Effector memory CD8-positive, alpha-beta T cell (primary cell): ENCODE measurements at regions not wholly inside any gene's neighbourhood (a gene's known extent, or its start where the extent isn't known, plus 50 kb on each side); places are given as distances from the start of the nearest gene placed in this dataset.

Experiments used
- ATAC-seq: fragments of 150-1000 bp; cut with Tn5 transposase; replicated peaks from 2 replicates; pipeline ENCODE4 v1.10.0; 2021; ENCODE audit warnings: mild to moderate bottlenecking, moderate library complexity
- DNase-seq, 3 experiments: peaks; one replicate each; pipeline ENCODE4 v3.0.0; 2021
- H3K27ac Mint-ChIP-seq, 2 donors: one replicate each; pipeline ENCODE4 v1.8.0; 2022; ENCODE audit warnings: mild to moderate bottlenecking in 2 of 2, mixed read lengths in 2 of 2, moderate library complexity in 2 of 2
- H3K27me3 Mint-ChIP-seq, 2 donors: one replicate each; pipeline ENCODE4 v1.8.0; 2022; ENCODE audit warnings: mixed read lengths in 2 of 2
- H3K36me3 Mint-ChIP-seq: one replicate; pipeline ENCODE4 v1.8.0; 2022; ENCODE audit warnings: mild to moderate bottlenecking, moderate library complexity, mixed read lengths; ENCODE audit not compliant: insufficient read depth
- H3K4me1 Mint-ChIP-seq, 2 donors: one replicate each; pipeline ENCODE4 v1.8.0; 2022; ENCODE audit warnings: low read depth in 2 of 2, mixed read lengths in 2 of 2
- H3K4me3 Mint-ChIP-seq, 2 donors: one replicate each; pipeline ENCODE4 v1.8.0; 2022; ENCODE audit warnings: mild to moderate bottlenecking in 2 of 2, mixed read lengths in 2 of 2, moderate library complexity in 2 of 2
- H3K9me3 Mint-ChIP-seq, 2 donors: one replicate each; pipeline ENCODE4 v1.8.0; 2022; ENCODE audit warnings: mixed read lengths in 2 of 2

DNA sequence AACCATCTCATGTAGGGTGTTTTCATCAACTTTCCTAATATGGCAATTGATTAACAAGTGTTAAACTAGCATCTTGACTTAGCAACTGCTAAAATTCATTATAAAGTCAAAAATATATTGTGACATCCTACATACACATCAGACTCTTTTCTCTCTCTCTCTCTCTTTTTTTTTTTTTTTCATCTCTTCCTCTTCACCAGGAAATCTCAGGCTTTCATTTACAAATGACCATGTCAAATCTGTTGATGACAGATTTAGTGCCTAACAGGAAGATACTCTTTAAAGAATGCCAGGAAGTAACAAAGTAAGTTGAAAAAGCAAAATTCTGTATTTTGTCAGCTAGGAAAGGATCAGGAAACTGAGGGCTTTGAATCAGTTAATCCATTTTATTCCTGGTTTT is 365.5 kb downstream of the PCDH7 start:
- Mint-ChIP-seq H3K36me3 (no peaks in the 10 kb centered on the region), H3K4me1 (no peaks in the 10 kb centered on the region), H3K9me3 (peaks cover 7 to 12% of the 10 kb centered on the region in 2 donors), H3K27ac (no peak overlapping the region), H3K4me3 (no peak overlapping the region), H3K27me3 (no peaks in the 10 kb centered on the region)
- DNase-seq (no peak), ATAC-seq (no peak)

DNA sequence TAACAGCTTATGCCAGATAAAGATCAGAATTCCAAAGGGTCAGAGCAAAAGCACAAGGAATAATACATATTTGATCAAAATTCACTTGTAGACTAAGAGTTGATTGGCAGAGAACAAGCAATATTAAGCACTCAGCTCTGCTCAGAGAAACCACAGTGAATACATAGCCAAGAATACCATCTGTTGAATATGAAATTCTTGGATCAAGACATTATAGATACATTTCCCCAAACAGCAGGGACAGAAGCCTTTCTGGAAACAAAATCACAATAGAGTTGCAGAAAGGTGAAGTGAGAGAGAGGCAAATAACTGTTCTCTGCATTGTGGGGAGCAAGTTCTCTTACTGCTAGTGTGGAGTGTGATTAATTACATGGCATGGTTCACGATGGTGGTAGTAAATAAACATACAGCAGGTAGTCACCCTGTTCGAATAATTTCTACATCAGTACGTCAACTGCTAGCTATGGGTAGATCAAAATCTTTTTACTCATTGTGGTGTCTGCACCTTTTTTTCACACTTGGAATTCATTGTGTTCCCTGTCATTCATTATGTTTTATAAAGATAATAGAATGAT is 366.7 kb downstream of the PCDH7 start:
- Mint-ChIP-seq H3K4me1 (no peaks in the 10 kb centered on the region), H3K27ac (no peak overlapping the region), H3K4me3 (no peak overlapping the region), H3K27me3 (no peaks in the 10 kb centered on the region), H3K36me3 (no peaks in the 10 kb centered on the region), H3K9me3 (peaks cover 7 to 12% of the 10 kb centered on the region in 2 donors)
- ATAC-seq (no peak), DNase-seq (no peak)

DNA sequence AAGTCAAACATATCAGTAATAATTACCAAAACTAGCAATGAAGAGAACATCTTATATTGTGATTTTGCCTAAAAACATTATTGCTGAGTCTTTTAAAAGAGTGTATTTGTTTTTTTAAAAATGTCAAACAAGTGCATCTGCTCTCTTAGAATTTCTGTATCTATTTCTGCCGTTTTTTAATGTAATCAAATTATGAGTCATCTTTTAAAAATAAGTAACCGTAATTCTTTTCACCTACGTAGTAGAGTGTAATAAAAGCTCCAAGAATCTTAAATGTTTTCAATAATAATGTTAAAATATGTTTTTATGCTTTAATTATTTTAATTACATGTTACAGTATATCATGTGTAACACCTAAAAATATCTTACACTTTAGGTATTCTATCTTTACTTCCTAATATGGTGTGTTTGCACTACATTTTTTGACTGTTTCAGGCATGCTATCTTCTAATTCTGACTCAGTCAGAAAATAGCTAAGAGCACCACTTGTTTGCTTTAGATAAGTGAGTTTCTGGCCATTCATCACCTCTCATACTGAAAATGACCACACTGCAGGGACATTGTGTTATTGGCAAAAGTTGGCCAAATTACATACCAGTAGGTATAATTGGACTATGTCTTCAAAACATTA is 368.5 kb downstream of the PCDH7 start:
- DNase-seq: no peak
- Mint-ChIP-seq H3K9me3 (peaks cover 8 to 19% of the 10 kb centered on the region in 2 donors), H3K4me1 (no peaks in the 10 kb centered on the region), H3K36me3 (no peaks in the 10 kb centered on the region), H3K4me3 (no peak overlapping the region), H3K27me3 (no peaks in the 10 kb centered on the region), H3K27ac (no peak overlapping the region)
- ATAC-seq: no peak

DNA sequence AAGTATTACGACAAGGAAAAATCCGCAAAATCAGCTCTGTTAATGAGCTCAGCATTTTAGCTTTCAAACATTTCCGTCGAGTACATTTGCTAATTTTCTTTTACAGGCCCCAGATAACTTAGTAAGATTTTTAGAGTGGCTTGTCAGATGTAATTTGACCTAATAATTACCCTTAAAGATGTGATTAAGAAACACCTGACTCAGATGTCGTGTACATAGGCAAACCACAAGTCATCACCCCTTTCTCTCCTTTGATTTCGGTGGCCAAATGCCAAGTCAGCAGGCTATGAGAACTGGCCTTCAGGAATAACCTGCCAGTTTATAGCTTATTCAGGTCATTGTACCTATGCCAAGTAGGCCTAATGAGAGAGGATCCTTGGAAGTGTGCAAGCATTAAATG is 369.6 kb downstream of the PCDH7 start:
- Mint-ChIP-seq H3K9me3 (peaks cover 7 to 10% of the 10 kb centered on the region in 2 donors), H3K4me3 (no peak overlapping the region), H3K27ac (no peak overlapping the region), H3K4me1 (no peaks in the 10 kb centered on the region), H3K36me3 (no peaks in the 10 kb centered on the region), H3K27me3 (no peaks in the 10 kb centered on the region)
- DNase-seq (no peak), ATAC-seq (no peak)

DNA sequence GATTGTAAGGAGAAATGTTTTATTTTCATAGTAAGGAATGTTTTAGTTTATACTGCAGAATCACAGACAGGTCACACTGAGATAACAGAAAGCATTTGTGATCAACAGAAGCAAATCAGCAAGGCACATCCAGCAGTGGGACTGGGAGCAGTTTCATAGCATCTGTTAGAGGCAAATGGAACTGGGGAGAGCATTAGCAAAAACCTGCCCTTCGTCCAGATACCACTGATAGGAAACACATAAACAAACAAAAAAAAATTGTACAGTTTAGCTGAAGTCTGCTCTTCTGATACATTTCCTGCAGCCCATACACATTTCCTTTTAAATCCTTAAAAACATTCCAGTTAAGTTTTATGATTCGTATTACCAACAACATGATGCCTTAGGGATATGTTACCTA is 374.3 kb downstream of the PCDH7 start:
- no peaks in the 10 kb centered on the region for H3K36me3 Mint-ChIP-seq
- peaks cover 6 to 7% of the 10 kb centered on the region in 2 donors for H3K9me3 Mint-ChIP-seq
- H3K4me1 Mint-ChIP-seq: no peaks in the 10 kb centered on the region
- ATAC-seq: no peak
- H3K4me3 Mint-ChIP-seq: no peak overlapping the region
- no peak overlapping the region for H3K27ac Mint-ChIP-seq
- H3K27me3 Mint-ChIP-seq: no peaks in the 10 kb centered on the region
- no peak for DNase-seq

DNA sequence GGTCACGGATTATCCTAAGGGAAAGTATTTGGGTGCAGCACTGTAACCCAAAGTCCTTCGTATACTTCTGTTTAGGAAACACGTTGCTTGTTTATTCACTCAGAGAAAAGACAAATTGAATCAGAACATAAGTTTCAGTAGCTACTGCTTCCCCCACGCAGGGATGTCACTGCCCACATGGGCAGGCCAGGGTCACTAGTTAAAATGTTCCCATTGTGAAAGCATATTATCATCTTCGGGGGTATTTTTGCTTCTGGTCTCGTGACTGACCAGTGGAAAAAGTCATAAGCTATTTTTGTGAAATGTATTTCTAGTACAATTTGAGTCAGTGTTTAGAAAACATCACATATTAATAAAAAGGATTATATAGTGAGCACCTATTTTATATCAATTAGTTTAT is 377.8 kb downstream of the PCDH7 start:
- DNase-seq (no peak), ATAC-seq (no peak)
- Mint-ChIP-seq H3K4me3 (no peak overlapping the region), H3K4me1 (no peaks in the 10 kb centered on the region), H3K9me3 (peaks cover under 1 to 4% of the 10 kb centered on the region in 2 donors), H3K27ac (no peak overlapping the region), H3K36me3 (no peaks in the 10 kb centered on the region), H3K27me3 (no peaks in the 10 kb centered on the region)

DNA sequence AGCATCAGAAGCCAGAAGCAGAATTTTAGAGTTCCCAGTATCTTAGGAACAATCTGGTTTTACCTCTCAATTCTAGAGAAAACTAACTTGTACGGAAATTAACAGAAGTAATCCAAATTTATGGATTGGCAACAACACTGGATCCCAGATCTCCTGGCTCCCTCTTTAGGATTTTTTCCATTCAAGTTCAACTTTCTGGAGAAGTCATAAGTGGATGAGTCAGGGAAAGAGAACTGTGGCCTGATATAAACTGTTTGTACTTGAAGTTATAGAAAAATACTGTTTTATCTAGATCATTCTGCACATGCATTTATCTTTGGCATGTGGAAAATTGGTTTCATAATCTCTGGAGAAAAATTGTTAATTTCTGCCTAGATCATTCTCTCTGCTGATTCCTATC is 380.4 kb downstream of the PCDH7 start:
- no peak for ATAC-seq
- Mint-ChIP-seq H3K27ac (no peak overlapping the region), H3K27me3 (no peaks in the 10 kb centered on the region), H3K36me3 (no peaks in the 10 kb centered on the region), H3K4me1 (no peaks in the 10 kb centered on the region), H3K4me3 (no peak overlapping the region), H3K9me3 (peaks cover 9 to 11% of the 10 kb centered on the region in 2 donors)
- DNase-seq: no peak

DNA sequence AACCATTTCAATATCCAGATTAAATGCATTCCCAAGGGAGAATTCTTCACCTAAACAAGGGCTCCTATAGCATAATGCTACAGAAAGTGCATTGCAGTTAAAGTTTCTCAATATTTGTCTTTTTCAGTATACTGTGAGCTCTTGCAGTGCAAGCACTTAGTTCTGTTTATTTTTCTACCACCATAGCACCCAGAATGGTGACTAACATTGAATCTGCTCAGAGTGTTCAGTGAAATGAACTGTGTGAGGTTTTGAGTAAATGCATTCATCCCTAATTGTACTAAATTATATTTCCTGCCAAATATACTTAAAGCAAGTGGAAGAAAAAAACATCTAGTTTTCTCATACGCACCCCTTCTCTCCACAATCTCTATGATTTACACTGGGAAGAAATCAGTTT is 383.9 kb downstream of the PCDH7 start:
- H3K9me3 Mint-ChIP-seq: peaks cover 10 to 11% of the 10 kb centered on the region in 2 donors
- no peaks in the 10 kb centered on the region for H3K36me3 Mint-ChIP-seq
- DNase-seq: no peak
- no peaks in the 10 kb centered on the region for H3K4me1 Mint-ChIP-seq
- no peak for ATAC-seq
- H3K27me3 Mint-ChIP-seq: no peaks in the 10 kb centered on the region
- no peak overlapping the region for H3K27ac Mint-ChIP-seq
- no peak overlapping the region for H3K4me3 Mint-ChIP-seq

DNA sequence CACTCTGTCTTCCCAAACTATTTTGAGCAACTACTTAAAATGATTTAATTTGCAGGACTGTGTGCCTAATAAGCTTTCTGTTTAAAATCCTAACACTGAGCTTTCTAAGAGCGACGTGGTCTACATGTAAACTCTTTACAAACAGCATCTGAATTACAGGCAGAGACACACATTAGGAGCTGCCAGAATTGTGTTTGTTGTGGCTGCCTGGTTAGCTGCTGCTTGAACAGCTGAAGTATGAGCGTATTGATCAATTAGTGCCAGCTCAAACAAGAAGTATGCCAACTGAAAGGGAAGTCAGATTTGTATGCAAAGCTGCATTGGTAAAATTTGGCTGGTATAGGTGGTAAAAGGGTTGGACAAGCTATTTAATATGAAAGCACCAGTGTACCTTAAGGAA is 384.4 kb downstream of the PCDH7 start:
- no peak for DNase-seq
- Mint-ChIP-seq H3K4me3 (no peak overlapping the region), H3K27ac (no peak overlapping the region), H3K9me3 (peaks cover 10 to 11% of the 10 kb centered on the region in 2 donors), H3K36me3 (no peaks in the 10 kb centered on the region), H3K4me1 (no peaks in the 10 kb centered on the region), H3K27me3 (no peaks in the 10 kb centered on the region)
- no peak for ATAC-seq

DNA sequence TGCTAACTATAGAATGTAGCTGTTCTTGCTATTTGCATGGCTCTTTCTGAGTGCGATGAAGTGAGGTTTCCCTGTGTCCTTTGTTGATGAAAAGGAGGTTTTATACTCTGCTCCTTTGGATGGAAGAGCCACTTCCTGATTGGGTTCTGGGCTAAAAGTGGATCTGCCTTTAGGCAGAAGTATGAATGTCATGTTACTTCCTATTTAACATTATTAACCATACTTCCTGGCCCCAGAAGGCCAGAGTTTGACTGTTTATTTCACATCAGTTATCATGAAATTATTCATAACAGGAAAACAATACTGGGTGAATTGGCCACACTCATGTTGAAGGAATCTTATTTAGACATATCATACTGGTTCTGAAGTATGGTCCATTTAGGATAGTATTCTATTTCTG is 386.2 kb downstream of the PCDH7 start:
- DNase-seq (no peak), ATAC-seq (no peak)
- H3K36me3 Mint-ChIP-seq: no peaks in the 10 kb centered on the region
- H3K4me3 Mint-ChIP-seq: no peak overlapping the region
- peaks cover 10 to 11% of the 10 kb centered on the region in 2 donors for H3K9me3 Mint-ChIP-seq
- H3K4me1 Mint-ChIP-seq: no peaks in the 10 kb centered on the region
- no peak overlapping the region for H3K27ac Mint-ChIP-seq
- no peaks in the 10 kb centered on the region for H3K27me3 Mint-ChIP-seq

DNA sequence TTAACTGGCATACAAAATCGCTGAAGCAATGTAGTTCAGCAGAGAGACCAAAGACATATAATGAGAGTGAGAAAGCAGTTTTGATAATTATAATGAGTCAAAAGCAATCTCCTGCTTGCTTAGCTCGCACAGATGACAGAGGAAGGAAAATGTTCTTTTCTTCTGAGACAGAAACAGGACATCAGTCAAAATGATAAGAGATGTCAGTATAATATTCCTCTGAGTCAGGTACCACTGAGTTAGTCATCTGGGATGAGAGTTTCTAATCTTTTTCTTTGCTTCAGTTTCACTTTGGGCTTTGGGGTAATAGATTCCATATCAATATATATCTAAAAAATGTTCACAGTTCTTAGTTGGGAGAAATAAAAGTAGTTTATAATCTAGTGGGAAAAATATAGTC is 387.2 kb downstream of the PCDH7 start:
- no peaks in the 10 kb centered on the region for H3K36me3 Mint-ChIP-seq
- H3K4me3 Mint-ChIP-seq: no peak overlapping the region
- H3K9me3 Mint-ChIP-seq: peaks cover 10 to 11% of the 10 kb centered on the region in 2 donors
- no peaks in the 10 kb centered on the region for H3K27me3 Mint-ChIP-seq
- H3K4me1 Mint-ChIP-seq: no peaks in the 10 kb centered on the region
- ATAC-seq: no peak
- DNase-seq: no peak
- no peak overlapping the region for H3K27ac Mint-ChIP-seq

DNA sequence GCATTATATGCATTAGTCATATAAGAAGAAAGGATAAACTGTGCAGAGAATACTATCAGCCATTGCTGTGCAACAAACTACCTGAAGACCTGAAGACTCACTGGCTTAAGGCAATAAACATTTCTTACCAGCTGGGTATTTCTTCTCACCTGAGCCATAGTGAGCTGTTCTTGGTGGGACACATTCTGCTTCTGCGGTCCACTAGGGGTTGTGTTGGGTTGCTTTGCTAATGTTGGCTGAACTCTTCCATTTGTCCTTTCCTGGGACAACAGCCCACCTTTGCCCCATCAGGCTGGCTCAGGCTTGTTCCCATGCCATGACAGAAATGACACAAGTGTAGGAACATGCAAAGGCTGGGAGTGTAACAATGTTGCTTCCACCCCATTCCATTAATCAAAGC is 388.6 kb downstream of the PCDH7 start:
- H3K4me1 Mint-ChIP-seq: no peaks in the 10 kb centered on the region
- H3K9me3 Mint-ChIP-seq: peaks cover 7 to 8% of the 10 kb centered on the region in 2 donors
- DNase-seq (no peak), ATAC-seq (no peak)
- H3K27ac Mint-ChIP-seq: no peak overlapping the region
- no peak overlapping the region for H3K4me3 Mint-ChIP-seq
- no peaks in the 10 kb centered on the region for H3K27me3 Mint-ChIP-seq
- no peaks in the 10 kb centered on the region for H3K36me3 Mint-ChIP-seq

DNA sequence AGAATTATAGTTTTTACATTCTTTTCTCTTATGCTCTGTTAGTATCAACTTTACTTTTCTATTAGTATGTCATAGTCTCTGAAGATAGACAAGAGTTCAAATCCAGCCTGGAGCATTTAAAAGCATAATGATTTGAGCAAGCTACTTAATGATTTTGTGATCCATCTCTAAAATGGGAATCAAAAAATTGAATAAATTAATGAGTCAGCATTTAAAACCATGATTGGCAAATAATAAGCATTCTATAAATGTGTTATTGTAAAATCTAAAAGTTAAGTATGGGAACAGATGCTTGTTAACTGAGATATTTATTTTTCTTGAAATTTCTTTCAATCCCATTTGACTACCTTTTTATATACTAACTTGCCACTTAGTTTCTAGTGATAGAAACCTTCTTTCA is 391.6 kb downstream of the PCDH7 start:
- H3K36me3 Mint-ChIP-seq: no peaks in the 10 kb centered on the region
- H3K4me1 Mint-ChIP-seq: no peaks in the 10 kb centered on the region
- ATAC-seq: no peak
- H3K27ac Mint-ChIP-seq: no peak overlapping the region
- peaks cover 0 to 5% of the 10 kb centered on the region in 2 donors for H3K9me3 Mint-ChIP-seq
- DNase-seq: no peak
- no peak overlapping the region for H3K4me3 Mint-ChIP-seq
- H3K27me3 Mint-ChIP-seq: no peaks in the 10 kb centered on the region

DNA sequence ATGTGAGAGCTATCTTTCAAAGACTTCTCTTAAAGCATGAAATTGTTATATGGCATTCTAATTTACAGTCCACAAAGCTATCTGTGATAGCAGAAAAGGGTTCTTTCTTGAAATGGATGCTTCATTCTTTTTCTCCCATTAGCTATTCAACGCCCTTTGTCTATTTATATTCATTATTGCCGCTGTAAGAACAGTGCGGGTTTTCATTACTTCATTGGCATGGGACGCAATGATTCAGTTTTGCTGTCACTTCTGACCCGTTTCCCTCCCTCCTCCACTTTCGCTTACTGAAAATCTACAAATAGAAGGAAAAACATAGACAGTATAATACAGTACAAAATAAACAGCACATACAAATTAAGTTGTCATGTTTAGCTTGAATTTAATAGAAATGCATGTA is 394.6 kb downstream of the PCDH7 start:
- Mint-ChIP-seq H3K27ac (no peak overlapping the region), H3K36me3 (no peaks in the 10 kb centered on the region), H3K4me1 (no peaks in the 10 kb centered on the region), H3K27me3 (no peaks in the 10 kb centered on the region), H3K9me3 (no peaks in the 10 kb centered on the region), H3K4me3 (no peak overlapping the region)
- DNase-seq (no peak), ATAC-seq (no peak)
